Esophagus squamous epithelium (tissue), 5 donors: ENCODE measurements at regions not wholly inside any gene's neighbourhood (a gene's known extent, or its start where the extent isn't known, plus 50 kb on each side); places are given as distances from the start of the nearest gene placed in this dataset.

ENCODE experiments used
- DNase-seq: peaks from one replicate; lab custom pipeline; 2025; lab: John Stamatoyannopoulos, UW
- H3K27ac ChIP-seq, 4 donors: fragments of 200-600 bp; sonication (generic); one replicate each; pipeline ENCODE4 v1.5.1; 2016 to 2019; ENCODE audit warnings: mild to moderate bottlenecking in 1 of 4
- H3K27me3 ChIP-seq, 4 donors: fragments of 200-600 bp; sonication (generic); 1 replicate in 3 of 4; 2 replicates in 1 of 4; pipeline versions ENCODE4 v1.5.1 to v1.6.0; 2017 to 2021; ENCODE audit warnings: antibody characterized with exemption in 1 of 4
- H3K36me3 ChIP-seq, 3 donors: fragments of 200-600 bp; sonication (generic); one replicate each; pipeline ENCODE4 v1.5.1; 2016 to 2019
- H3K4me1 ChIP-seq, 3 donors: fragments of 200-600 bp; sonication (generic); one replicate each; pipeline ENCODE4 v1.5.1; 2017 to 2019
- H3K4me3 ChIP-seq, 4 donors: fragments of 200-600 bp; sonication (generic); 1 replicate in 3 of 4; 2 replicates in 1 of 4; pipeline ENCODE4 v1.5.1; 2016 to 2019; ENCODE audit warnings: mild to moderate bottlenecking in 2 of 4, moderate library complexity in 1 of 4
- H3K9me3 ChIP-seq, 3 donors: fragments of 200-600 bp; sonication (generic); one replicate each; pipeline ENCODE4 v1.5.1; 2016 to 2019
- CTCF ChIP-seq, 6 experiments: fragments of 450-650 bp in 4 of 6; fragments of 200-600 bp in 2 of 6; sonication (generic) in 2 of 6; IDR thresholded peaks; one replicate each; pipeline ENCODE4 v1.5.1; 2016 to 2019; ENCODE audit warnings: antibody characterized with exemption in 6 of 6, mild to moderate bottlenecking in 4 of 6, moderate library complexity in 4 of 6
- POLR2A ChIP-seq, 4 donors: fragments of 450-650 bp; IDR thresholded peaks; one replicate each; pipeline ENCODE4 v1.6.1; 2017; ENCODE audit warnings: antibody characterized with exemption in 4 of 4, mild to moderate bottlenecking in 4 of 4, moderate library complexity in 3 of 4
- WGBS, 2 donors: methylation state at CpG; one replicate each; pipeline ENCODE4 v1.1.5; 2018; 5-methylcytosine and 5-hydroxymethylcytosine counted together
- intact Hi-C: fragments of 100-400 bp; cut with DNase I; formaldehyde crosslinking; loops from one replicate; pipeline ENCODE4 v1.15.0; 2022
- donor health status: DM: yes; HTN: yes; CAD: no.

GRCh38 chr5:29701600-29701999 is 1491.9 kb upstream of the CDH6 start:
- Histone ChIP-seq H3K4me3 (no peak overlapping the region), H3K4me1 (no peaks in the 10 kb centered on the region), H3K36me3 (no peaks in the 10 kb centered on the region), H3K27me3 (no peaks in the 10 kb centered on the region), H3K9me3 (peaks cover 0 to 4% (median 0%) of the 10 kb centered on the region in 3 donors), H3K27ac (no peak overlapping the region)
- 66 to 80% methylated on average over 4 of the region's 4 CpGs for WGBS, 2 donors
- DNase-seq: no peak
- TF ChIP-seq CTCF (IDR thresholded peaks at IDR 0.05): no peak
- intact Hi-C loops: no loop called here

GRCh38 chr5:29697785-29698414 is 1495.6 kb upstream of the CDH6 start:
- Histone ChIP-seq H3K9me3 (no peaks in the 10 kb centered on the region), H3K4me1 (no peaks in the 10 kb centered on the region), H3K27me3 (no peaks in the 10 kb centered on the region), H3K27ac (no peak overlapping the region), H3K36me3 (no peaks in the 10 kb centered on the region), H3K4me3 (no peak overlapping the region)
- intact Hi-C loops: no loop called here
- WGBS, 2 donors: 66% methylated on average over 9 of the region's 9 CpGs
- TF ChIP-seq POLR2A (IDR thresholded peaks at IDR 0.05) (no peak), CTCF (IDR thresholded peaks at IDR 0.05) (no peak)
- no peak for DNase-seq

- Histone ChIP-seq H3K36me3 (no peaks in the 10 kb centered on the region), H3K27me3 (no peaks in the 10 kb centered on the region), H3K27ac (no peak overlapping the region), H3K9me3 (no peaks in the 10 kb centered on the region), H3K4me1 (no peaks in the 10 kb centered on the region), H3K4me3 (no peak overlapping the region)
- TF ChIP-seq POLR2A (IDR thresholded peaks at IDR 0.05) (no peak), CTCF (IDR thresholded peaks at IDR 0.05) (no peak)
- intact Hi-C loops: no loop called here
- DNase-seq: no peak
- 23 to 33% methylated on average over 2 of the region's 2 CpGs for WGBS, 2 donors
Measured at GRCh38 chr5:29697278-29697677, 1496.2 kb upstream of the CDH6 start.

GRCh38 chr5:29672678-29673077 is 1520.8 kb upstream of the CDH6 start:
- 33 to 42% methylated on average over 3 of the region's 3 CpGs for WGBS, 2 donors
- H3K27me3 ChIP-seq: no peaks in the 10 kb centered on the region
- no peaks in the 10 kb centered on the region for H3K4me1 ChIP-seq
- H3K4me3 ChIP-seq: no peak overlapping the region
- DNase-seq: no peak
- intact Hi-C loops: no loop called here
- no peak for TF ChIP-seq POLR2A (IDR thresholded peaks at IDR 0.05)
- no peak for TF ChIP-seq CTCF (IDR thresholded peaks at IDR 0.05)
- no peaks in the 10 kb centered on the region for H3K36me3 ChIP-seq
- H3K27ac ChIP-seq: no peak overlapping the region
- no peaks in the 10 kb centered on the region for H3K9me3 ChIP-seq

GRCh38 chr5:29662876-29663275 is 1530.6 kb upstream of the CDH6 start:
- no peak for DNase-seq
- no peaks in the 10 kb centered on the region for H3K4me1 ChIP-seq
- TF ChIP-seq CTCF (IDR thresholded peaks at IDR 0.05) (no peak), POLR2A (IDR thresholded peaks at IDR 0.05) (no peak)
- H3K9me3 ChIP-seq: peaks cover 0 to 6% (median 4%) of the 10 kb centered on the region in 3 donors
- no peaks in the 10 kb centered on the region for H3K36me3 ChIP-seq
- H3K27me3 ChIP-seq: no peaks in the 10 kb centered on the region
- intact Hi-C loops: no loop called here
- WGBS, 2 donors: 60 to 91% methylated on average over 2 of the region's 2 CpGs
- H3K4me3 ChIP-seq: no peak overlapping the region
- H3K27ac ChIP-seq: no peak overlapping the region
